GM12878 (cell line): ENCODE measurements at regions not wholly inside any gene's neighbourhood (a gene's known extent, or its start where the extent isn't known, plus 50 kb on each side); places are given as distances from the start of the nearest gene placed in this dataset.

Experiments
- ATAC-seq: fragments of 200-7000 bp; cut with Tn5 transposase; 3 replicates; pipeline ENCODE4 v1.9.1; 2020; ENCODE audit warnings: mild to moderate bottlenecking, moderate library complexity
- BruUV-seq: library from RNA; stranded (reverse); fragments of 400-500 nt; replicated peaks from 2 replicates; lab custom pipeline; 2021; lab: Mats Ljungman, UMichigan
- CTCF ChIA-PET: fragments of 300-600 bp; sonication (Branson Sonifier 250); formaldehyde crosslinking; extraction: SDS; loops from one replicate; lab custom pipeline; 2021; ENCODE audit warnings: inconsistent platforms; lab: Yijun Ruan, JAX
- POLR2A ChIA-PET: fragments of 350-600 bp; formaldehyde crosslinking; extraction: SDS; loops from one replicate; lab custom pipeline; 2021; ENCODE audit warnings: inconsistent platforms; lab: Charles Lee
- RAD21 ChIA-PET: fragments of 300-600 bp; sonication (Branson Sonifier 250); formaldehyde crosslinking; loops from one replicate; lab custom pipeline; 2023; ENCODE audit warnings: antibody characterized with exemption; ENCODE audit not compliant: unreplicated experiment; lab: Charles Lee
- SMC1A ChIA-PET: fragments of 300-600 bp; sonication (Branson Sonifier 250); formaldehyde crosslinking; loops from one replicate; lab custom pipeline; 2023; ENCODE audit not compliant: unreplicated experiment, uncharacterized antibody; lab: Charles Lee
- DNase-seq: peaks from one replicate; pipeline ENCODE4 v3.0.0-alpha.2; 2011; ENCODE audit warnings: low read depth, low spot score
- FAIRE-seq: peaks from 3 replicates; lab custom pipeline; 2011; peaks lifted over from hg19 to GRCh38; lab: Jason Lieb, UNC
- H2AFZ ChIP-seq: 2 replicates; pipeline ENCODE4 v1.6.0; 2011; ENCODE audit warnings: low read depth, low read length, control low read depth; ENCODE audit not compliant: control insufficient read depth
- H3K27ac ChIP-seq: 2 replicates; pipeline ENCODE4 v1.5.1; 2011; ENCODE audit warnings: control low read depth; ENCODE audit not compliant: control insufficient read depth, insufficient read depth
- H3K27me3 ChIP-seq, 2 experiments: replicated peaks in 1 of 2; 2 replicates each; pipeline versions ENCODE4 v1.6.0 to v1.6.1; 2011; ENCODE audit warnings: low read length in 1 of 2; ENCODE audit not compliant: control insufficient read depth in 2 of 2, insufficient read depth in 2 of 2
- H3K36me3 ChIP-seq, 2 experiments: 2 replicates each; pipeline ENCODE4 v1.5.1; 2011; ENCODE audit warnings: low read length in 1 of 2; ENCODE audit not compliant: control insufficient read depth in 2 of 2, insufficient read depth in 2 of 2
- H3K4me1 ChIP-seq: 2 replicates; pipeline ENCODE4 v1.6.1; 2011; ENCODE audit warnings: mild to moderate bottlenecking, low read length, moderate library complexity, mixed read lengths; ENCODE audit not compliant: control insufficient read depth, insufficient read depth
- H3K4me2 ChIP-seq: 2 replicates; pipeline ENCODE4 v1.6.0; 2011; ENCODE audit warnings: control low read depth; ENCODE audit not compliant: control insufficient read depth, insufficient read depth
- H3K4me3 ChIP-seq: fragments of 200-600 bp; sonication (generic); 2 replicates; pipeline ENCODE4 v1.5.1; 2016
- H3K79me2 ChIP-seq: 2 replicates; pipeline ENCODE4 v1.6.0; 2011; ENCODE audit warnings: low read length; ENCODE audit not compliant: control insufficient read depth, insufficient read depth
- H3K9ac ChIP-seq: 2 replicates; pipeline ENCODE4 v1.8.0; 2011; ENCODE audit warnings: low read length, control low read depth, mixed read lengths; ENCODE audit not compliant: control insufficient read depth, insufficient read depth
- H3K9me3 ChIP-seq: replicated peaks from 3 replicates; pipeline ENCODE4 v1.5.1; 2011; ENCODE audit warnings: mild to moderate bottlenecking, low read length; ENCODE audit not compliant: control insufficient read depth, insufficient read depth
- H4K20me1 ChIP-seq: 2 replicates; pipeline ENCODE4 v1.6.0; 2011; ENCODE audit not compliant: control insufficient read depth, insufficient read depth
- LARP7 ChIP-seq: fragments of 450-650 bp; IDR thresholded peaks from 2 replicates; pipeline ENCODE4 v1.6.1; 2017; ENCODE audit warnings: mild to moderate bottlenecking
- MTA3 ChIP-seq: IDR thresholded peaks from 2 replicates; pipeline ENCODE4 v1.6.1; 2012; ENCODE audit warnings: low read length, inconsistent platforms, borderline replicate concordance
- RAD21 ChIP-seq: IDR thresholded peaks from 2 replicates; pipeline ENCODE4 v1.6.1; 2011; ENCODE audit warnings: mild to moderate bottlenecking, low read depth, low read length, moderate library complexity; ENCODE audit not compliant: insufficient read depth
- SRF ChIP-seq, 2 experiments: IDR thresholded peaks; 2 replicates each; pipeline ENCODE4 v1.6.1; 2011; ENCODE audit warnings: low read depth in 2 of 2, low read length in 2 of 2, mild to moderate bottlenecking in 1 of 2, moderate library complexity in 1 of 2
- WGBS: methylation state at CpG from one replicate; pipeline ENCODE4 v1.1.6; 2016; ENCODE audit warnings: low lambda C conversion rate; ENCODE audit not compliant: insufficient replicate concordance, insufficient coverage; ENCODE audit errors: missing lambda C conversion rate; 5-methylcytosine and 5-hydroxymethylcytosine counted together
- in situ Hi-C: fragments of 300-500 bp; cut with MboI; formaldehyde crosslinking; loops from 9 replicates; pipeline ENCODE4 v1.14.3; 2018; ENCODE audit warnings: mixed read lengths
- intact Hi-C: fragments of 100-400 bp; cut with micrococcal nuclease; formaldehyde crosslinking; loops from one replicate; pipeline ENCODE4 v1.14.2; 2022; ENCODE audit not compliant: unreplicated experiment
- TF ChIP-seq, protein P1 (sequence below): IDR thresholded peaks from 2 replicates; pipeline ENCODE4 v1.6.1; 2011; ENCODE audit warnings: mild to moderate bottlenecking, low read depth, low read length, moderate library complexity; ENCODE audit not compliant: insufficient replicate concordance
- TF ChIP-seq, protein P2 (sequence below): fragments of 450-650 bp; IDR thresholded peaks from 2 replicates; pipeline ENCODE4 v1.6.1; 2016; ENCODE audit warnings: mild to moderate bottlenecking, moderate library complexity, borderline replicate concordance
- TF ChIP-seq, protein P3 (sequence below): fragments of 450-650 bp; IDR thresholded peaks from 2 replicates; pipeline ENCODE4 v1.6.1; 2017; ENCODE audit warnings: antibody characterized with exemption, mild to moderate bottlenecking, moderate library complexity

- ATAC-seq (no peak), FAIRE-seq (no peak), DNase-seq (no peak)
- no peaks in the 10 kb centered on the region for H3K79me2 ChIP-seq
- H3K4me2 ChIP-seq, result no peak overlapping the region
- H3K4me3 ChIP-seq, result no peak overlapping the region
- H4K20me1 ChIP-seq, result no peaks in the 10 kb centered on the region
- ChIA-PET CTCF (no interaction called here), RAD21 (no interaction called here), SMC1A (no interaction called here), POLR2A (no interaction called here)
- no peaks in the 10 kb centered on the region; the same call in 2 of the 3 replicates for H3K9me3 ChIP-seq
- TF ChIP-seq, protein P1, sequence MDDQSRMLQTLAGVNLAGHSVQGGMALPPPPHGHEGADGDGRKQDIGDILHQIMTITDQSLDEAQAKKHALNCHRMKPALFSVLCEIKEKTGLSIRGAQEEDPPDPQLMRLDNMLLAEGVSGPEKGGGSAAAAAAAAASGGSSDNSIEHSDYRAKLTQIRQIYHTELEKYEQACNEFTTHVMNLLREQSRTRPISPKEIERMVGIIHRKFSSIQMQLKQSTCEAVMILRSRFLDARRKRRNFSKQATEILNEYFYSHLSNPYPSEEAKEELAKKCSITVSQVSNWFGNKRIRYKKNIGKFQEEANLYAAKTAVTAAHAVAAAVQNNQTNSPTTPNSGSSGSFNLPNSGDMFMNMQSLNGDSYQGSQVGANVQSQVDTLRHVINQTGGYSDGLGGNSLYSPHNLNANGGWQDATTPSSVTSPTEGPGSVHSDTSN, result no peak
- no TSS peak for BruUV-seq
- H3K9ac ChIP-seq, result no peak overlapping the region
- no peaks in the 10 kb centered on the region for H3K27me3 ChIP-seq
- no peak overlapping the region for H2AFZ ChIP-seq
- in situ Hi-C loops (no loop called here), intact Hi-C loops (no loop called here)
- 22% methylated on average over 4 of the region's 4 CpGs for WGBS
- H3K36me3 ChIP-seq, result no peaks in the 10 kb centered on the region
- no peaks in the 10 kb centered on the region for H3K4me1 ChIP-seq
- H3K27ac ChIP-seq, result no peak overlapping the region
Observed at GRCh38 chr7:156327916-156328315, 312.7 kb upstream of the RNF32 start.

- BruUV-seq, result no TSS peak
- H3K79me2 ChIP-seq, result no peaks in the 10 kb centered on the region
- no peak overlapping the region for H3K4me3 ChIP-seq
- ATAC-seq (no peak), DNase-seq (no peak), FAIRE-seq (no peak)
- intact Hi-C loops, result no loop called here
- ChIA-PET RAD21 (no interaction called here), POLR2A (no interaction called here), CTCF (no interaction called here), SMC1A (no interaction called here)
- H3K36me3 ChIP-seq, result no peaks in the 10 kb centered on the region
- H2AFZ ChIP-seq, result no peak overlapping the region
- H4K20me1 ChIP-seq, result no peaks in the 10 kb centered on the region
- H3K9me3 ChIP-seq, result no peaks in the 10 kb centered on the region; the same call in 2 of the 3 replicates
- no peak overlapping the region for H3K9ac ChIP-seq
- H3K27me3 ChIP-seq, result no peaks in the 10 kb centered on the region
- WGBS, result 17% methylated on average over 2 of the region's 2 CpGs
- TF ChIP-seq, protein P2, sequence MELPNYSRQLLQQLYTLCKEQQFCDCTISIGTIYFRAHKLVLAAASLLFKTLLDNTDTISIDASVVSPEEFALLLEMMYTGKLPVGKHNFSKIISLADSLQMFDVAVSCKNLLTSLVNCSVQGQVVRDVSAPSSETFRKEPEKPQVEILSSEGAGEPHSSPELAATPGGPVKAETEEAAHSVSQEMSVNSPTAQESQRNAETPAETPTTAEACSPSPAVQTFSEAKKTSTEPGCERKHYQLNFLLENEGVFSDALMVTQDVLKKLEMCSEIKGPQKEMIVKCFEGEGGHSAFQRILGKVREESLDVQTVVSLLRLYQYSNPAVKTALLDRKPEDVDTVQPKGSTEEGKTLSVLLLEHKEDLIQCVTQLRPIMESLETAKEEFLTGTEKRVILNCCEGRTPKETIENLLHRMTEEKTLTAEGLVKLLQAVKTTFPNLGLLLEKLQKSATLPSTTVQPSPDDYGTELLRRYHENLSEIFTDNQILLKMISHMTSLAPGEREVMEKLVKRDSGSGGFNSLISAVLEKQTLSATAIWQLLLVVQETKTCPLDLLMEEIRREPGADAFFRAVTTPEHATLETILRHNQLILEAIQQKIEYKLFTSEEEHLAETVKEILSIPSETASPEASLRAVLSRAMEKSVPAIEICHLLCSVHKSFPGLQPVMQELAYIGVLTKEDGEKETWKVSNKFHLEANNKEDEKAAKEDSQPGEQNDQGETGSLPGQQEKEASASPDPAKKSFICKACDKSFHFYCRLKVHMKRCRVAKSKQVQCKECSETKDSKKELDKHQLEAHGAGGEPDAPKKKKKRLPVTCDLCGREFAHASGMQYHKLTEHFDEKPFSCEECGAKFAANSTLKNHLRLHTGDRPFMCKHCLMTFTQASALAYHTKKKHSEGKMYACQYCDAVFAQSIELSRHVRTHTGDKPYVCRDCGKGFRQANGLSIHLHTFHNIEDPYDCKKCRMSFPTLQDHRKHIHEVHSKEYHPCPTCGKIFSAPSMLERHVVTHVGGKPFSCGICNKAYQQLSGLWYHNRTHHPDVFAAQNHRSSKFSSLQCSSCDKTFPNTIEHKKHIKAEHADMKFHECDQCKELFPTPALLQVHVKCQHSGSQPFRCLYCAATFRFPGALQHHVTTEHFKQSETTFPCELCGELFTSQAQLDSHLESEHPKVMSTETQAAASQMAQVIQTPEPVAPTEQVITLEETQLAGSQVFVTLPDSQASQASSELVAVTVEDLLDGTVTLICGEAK, result no peak
- TF ChIP-seq RAD21, result no peak
- TF ChIP-seq, protein P3, sequence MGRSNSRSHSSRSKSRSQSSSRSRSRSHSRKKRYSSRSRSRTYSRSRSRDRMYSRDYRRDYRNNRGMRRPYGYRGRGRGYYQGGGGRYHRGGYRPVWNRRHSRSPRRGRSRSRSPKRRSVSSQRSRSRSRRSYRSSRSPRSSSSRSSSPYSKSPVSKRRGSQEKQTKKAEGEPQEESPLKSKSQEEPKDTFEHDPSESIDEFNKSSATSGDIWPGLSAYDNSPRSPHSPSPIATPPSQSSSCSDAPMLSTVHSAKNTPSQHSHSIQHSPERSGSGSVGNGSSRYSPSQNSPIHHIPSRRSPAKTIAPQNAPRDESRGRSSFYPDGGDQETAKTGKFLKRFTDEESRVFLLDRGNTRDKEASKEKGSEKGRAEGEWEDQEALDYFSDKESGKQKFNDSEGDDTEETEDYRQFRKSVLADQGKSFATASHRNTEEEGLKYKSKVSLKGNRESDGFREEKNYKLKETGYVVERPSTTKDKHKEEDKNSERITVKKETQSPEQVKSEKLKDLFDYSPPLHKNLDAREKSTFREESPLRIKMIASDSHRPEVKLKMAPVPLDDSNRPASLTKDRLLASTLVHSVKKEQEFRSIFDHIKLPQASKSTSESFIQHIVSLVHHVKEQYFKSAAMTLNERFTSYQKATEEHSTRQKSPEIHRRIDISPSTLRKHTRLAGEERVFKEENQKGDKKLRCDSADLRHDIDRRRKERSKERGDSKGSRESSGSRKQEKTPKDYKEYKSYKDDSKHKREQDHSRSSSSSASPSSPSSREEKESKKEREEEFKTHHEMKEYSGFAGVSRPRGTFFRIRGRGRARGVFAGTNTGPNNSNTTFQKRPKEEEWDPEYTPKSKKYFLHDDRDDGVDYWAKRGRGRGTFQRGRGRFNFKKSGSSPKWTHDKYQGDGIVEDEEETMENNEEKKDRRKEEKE, result no peak
- TF ChIP-seq SRF (IDR thresholded peaks at IDR 0.05; ENCODE audit: low read depth in 2 of 2, low read length in 2 of 2), result no peak
- TF ChIP-seq LARP7, result no peak
- TF ChIP-seq MTA3, result no peak
- in situ Hi-C loops, result no loop called here
- H3K4me2 ChIP-seq, result no peak overlapping the region
- H3K27ac ChIP-seq, result no peak overlapping the region
- H3K4me1 ChIP-seq, result no peaks in the 10 kb centered on the region
Observed at GRCh38 chr7:156327474-156327873, 313.1 kb upstream of the RNF32 start.
